ENCODE measurements at regions not wholly inside any gene's neighbourhood (a gene's known extent, or its start where the extent isn't known, plus 50 kb on each side); places are given as distances from the start of the nearest gene placed in this dataset.

- TF ChIP-seq, protein P1, sequence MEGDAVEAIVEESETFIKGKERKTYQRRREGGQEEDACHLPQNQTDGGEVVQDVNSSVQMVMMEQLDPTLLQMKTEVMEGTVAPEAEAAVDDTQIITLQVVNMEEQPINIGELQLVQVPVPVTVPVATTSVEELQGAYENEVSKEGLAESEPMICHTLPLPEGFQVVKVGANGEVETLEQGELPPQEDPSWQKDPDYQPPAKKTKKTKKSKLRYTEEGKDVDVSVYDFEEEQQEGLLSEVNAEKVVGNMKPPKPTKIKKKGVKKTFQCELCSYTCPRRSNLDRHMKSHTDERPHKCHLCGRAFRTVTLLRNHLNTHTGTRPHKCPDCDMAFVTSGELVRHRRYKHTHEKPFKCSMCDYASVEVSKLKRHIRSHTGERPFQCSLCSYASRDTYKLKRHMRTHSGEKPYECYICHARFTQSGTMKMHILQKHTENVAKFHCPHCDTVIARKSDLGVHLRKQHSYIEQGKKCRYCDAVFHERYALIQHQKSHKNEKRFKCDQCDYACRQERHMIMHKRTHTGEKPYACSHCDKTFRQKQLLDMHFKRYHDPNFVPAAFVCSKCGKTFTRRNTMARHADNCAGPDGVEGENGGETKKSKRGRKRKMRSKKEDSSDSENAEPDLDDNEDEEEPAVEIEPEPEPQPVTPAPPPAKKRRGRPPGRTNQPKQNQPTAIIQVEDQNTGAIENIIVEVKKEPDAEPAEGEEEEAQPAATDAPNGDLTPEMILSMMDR (IDR thresholded peaks at IDR 0.05) = no peak
- no peak for TF ChIP-seq POLR2AphosphoS5 (IDR thresholded peaks at IDR 0.05; ENCODE audit: insufficient read depth in 1 of 2, low read depth in 1 of 2)
Measured at GRCh38 chr21:14900611-14901010, 164.2 kb downstream of the NRIP1 start.
